Activated CD8-positive, alpha-beta T cell treated with anti-CD3 and anti-CD28 coated beads for 36 hours (primary cell): ENCODE measurements at regions not wholly inside any gene's neighbourhood (a gene's known extent, or its start where the extent isn't known, plus 50 kb on each side); places are given as distances from the start of the nearest gene placed in this dataset.

ENCODE experiments used
- ATAC-seq: fragments of 200-7000 bp; cut with Tn5 transposase; one replicate; pipeline ENCODE4 v1.10.0; 2021; ENCODE audit warnings: mild to moderate bottlenecking, moderate library complexity
- CTCF ChIA-PET: fragments of 350-600 bp; sonication (Branson Sonifier 250); formaldehyde crosslinking; loops from one replicate; lab custom pipeline; 2021; ENCODE audit warnings: antibody characterized with exemption; lab: Charles Lee
- POLR2A ChIA-PET: fragments of 350-600 bp; sonication (Branson Sonifier 250); formaldehyde crosslinking; loops from one replicate; lab custom pipeline; 2021; ENCODE audit warnings: antibody characterized with exemption; lab: Charles Lee
- DNase-seq: peaks from one replicate; pipeline ENCODE4 v3.0.0-alpha.2; 2020
- H3K27ac Mint-ChIP-seq: one replicate; pipeline ENCODE4 v1.8.0; 2021; ENCODE audit warnings: mild to moderate bottlenecking, mixed read lengths
- H3K27me3 Mint-ChIP-seq: one replicate; pipeline ENCODE4 v1.8.0; 2021; ENCODE audit warnings: mixed read lengths
- H3K36me3 Mint-ChIP-seq: one replicate; pipeline ENCODE4 v1.8.0; 2021; ENCODE audit warnings: low read depth, mixed read lengths
- H3K4me1 Mint-ChIP-seq: one replicate; pipeline ENCODE4 v1.8.0; 2021; ENCODE audit warnings: low read depth, mixed read lengths
- H3K4me3 Mint-ChIP-seq: one replicate; pipeline ENCODE4 v1.8.0; 2021; ENCODE audit warnings: mild to moderate bottlenecking, moderate library complexity, mixed read lengths
- H3K9me3 Mint-ChIP-seq: one replicate; pipeline ENCODE4 v1.8.0; 2021; ENCODE audit warnings: mixed read lengths
- intact Hi-C: fragments of 100-400 bp; cut with micrococcal nuclease; formaldehyde crosslinking; loops from one replicate; pipeline ENCODE4 v1.10.0; 2022
- TF ChIP-seq, protein P1 (sequence below): fragments of 200-600 bp; IDR thresholded peaks from one replicate; pipeline ENCODE4 v1.8.0; 2022; ENCODE audit warnings: antibody characterized with exemption, mild to moderate bottlenecking

DNA sequence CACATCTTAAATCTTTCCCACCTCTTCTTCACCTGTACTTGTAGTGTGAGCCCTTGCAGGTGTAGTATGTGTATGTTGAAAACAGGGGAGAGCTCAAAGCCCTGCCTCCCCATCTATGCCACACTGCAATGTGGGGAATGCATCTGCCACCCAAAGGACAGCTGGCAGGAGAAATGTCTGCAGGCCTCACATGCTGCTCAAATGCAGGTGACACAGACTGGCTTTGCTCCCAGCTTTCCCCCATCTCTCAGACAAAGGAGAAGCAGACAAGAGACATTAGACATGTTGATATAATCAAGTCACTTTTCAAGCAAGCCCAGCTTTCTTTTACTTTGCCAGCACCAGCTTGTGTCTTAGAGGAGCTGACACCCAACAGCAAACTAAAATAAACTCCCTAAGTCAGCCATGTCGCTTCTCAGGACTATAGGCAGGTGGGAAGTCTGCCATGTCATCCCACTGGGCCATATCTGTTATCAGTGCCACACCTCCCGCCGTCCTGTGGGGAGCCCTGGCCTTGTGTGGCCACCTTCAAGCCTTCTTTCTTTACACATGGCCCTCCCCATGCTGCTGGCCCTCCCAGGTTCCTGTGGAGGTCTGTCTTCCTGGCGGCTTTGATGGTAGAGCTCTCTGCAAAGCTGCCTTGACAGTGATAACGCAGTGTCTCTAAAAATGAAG is 102.1 kb downstream of the CXCL12 start:
- no peak for DNase-seq
- Mint-ChIP-seq H3K4me3 (no peak overlapping the region), H3K9me3 (no peaks in the 10 kb centered on the region), H3K36me3 (no peaks in the 10 kb centered on the region), H3K27ac (no peak overlapping the region), H3K4me1 (no peaks in the 10 kb centered on the region), H3K27me3 (peaks cover 10% of the 10 kb centered on the region)
- intact Hi-C loops = no loop called here
- POLR2A ChIA-PET = no interaction called here
- ATAC-seq = no peak
- CTCF ChIA-PET = no interaction called here
- TF ChIP-seq, protein P1, sequence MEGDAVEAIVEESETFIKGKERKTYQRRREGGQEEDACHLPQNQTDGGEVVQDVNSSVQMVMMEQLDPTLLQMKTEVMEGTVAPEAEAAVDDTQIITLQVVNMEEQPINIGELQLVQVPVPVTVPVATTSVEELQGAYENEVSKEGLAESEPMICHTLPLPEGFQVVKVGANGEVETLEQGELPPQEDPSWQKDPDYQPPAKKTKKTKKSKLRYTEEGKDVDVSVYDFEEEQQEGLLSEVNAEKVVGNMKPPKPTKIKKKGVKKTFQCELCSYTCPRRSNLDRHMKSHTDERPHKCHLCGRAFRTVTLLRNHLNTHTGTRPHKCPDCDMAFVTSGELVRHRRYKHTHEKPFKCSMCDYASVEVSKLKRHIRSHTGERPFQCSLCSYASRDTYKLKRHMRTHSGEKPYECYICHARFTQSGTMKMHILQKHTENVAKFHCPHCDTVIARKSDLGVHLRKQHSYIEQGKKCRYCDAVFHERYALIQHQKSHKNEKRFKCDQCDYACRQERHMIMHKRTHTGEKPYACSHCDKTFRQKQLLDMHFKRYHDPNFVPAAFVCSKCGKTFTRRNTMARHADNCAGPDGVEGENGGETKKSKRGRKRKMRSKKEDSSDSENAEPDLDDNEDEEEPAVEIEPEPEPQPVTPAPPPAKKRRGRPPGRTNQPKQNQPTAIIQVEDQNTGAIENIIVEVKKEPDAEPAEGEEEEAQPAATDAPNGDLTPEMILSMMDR = no peak

DNA sequence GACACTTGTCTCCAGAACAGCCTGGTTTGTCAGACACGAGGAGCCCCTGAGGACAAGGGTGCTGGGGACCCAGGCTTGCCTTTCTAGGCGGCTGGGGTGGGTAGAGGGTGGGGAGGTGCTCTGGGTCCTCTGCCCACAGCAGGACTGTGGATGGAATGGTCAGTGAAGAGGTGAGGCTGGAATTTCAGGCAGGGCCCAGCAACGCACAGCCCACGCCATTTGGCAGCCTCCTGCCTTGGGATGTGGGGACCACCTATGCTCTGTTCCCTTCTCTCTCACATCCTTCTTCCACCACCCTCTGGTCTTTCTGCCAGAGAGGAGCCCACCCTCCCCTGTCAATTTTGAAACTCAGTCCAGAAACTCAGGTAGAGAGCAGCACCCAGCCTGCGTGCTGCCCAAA is 103.2 kb downstream of the CXCL12 start:
- CTCF ChIA-PET = no interaction called here
- ATAC-seq (no peak), DNase-seq (no peak)
- Mint-ChIP-seq H3K27ac (no peak overlapping the region), H3K4me1 (no peaks in the 10 kb centered on the region), H3K4me3 (no peak overlapping the region), H3K27me3 (peaks cover 6% of the 10 kb centered on the region), H3K36me3 (no peaks in the 10 kb centered on the region), H3K9me3 (no peaks in the 10 kb centered on the region)
- TF ChIP-seq, protein P1 = no peak
- POLR2A ChIA-PET = no interaction called here
- intact Hi-C loops = no loop called here

DNA sequence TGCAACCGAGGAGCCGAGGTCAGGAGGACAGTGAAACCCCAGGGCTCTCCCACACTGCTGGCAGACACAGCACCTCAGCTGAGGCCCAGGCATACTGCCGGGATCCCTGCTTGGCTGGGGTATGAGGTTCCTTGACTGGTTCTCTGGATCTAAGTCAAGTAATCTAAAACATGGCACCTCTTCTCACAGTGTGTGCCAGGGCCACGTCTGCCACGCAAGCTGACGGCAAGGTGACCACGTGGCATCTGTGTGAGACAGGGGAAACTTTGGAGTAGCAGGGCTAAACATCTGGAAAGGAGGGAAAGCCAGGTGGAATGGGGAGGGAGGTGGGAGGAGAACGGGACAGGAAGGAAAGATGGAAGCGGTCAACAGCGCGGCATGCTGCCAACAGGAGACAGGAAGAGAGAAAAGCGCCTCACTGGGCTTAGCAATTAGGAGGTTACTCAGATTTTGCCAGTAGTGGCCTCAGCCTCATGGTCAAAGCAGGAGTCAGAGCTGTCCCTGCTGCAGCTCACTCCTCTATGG is 103.7 kb downstream of the CXCL12 start:
- H3K9me3 Mint-ChIP-seq = no peaks in the 10 kb centered on the region
- no peaks in the 10 kb centered on the region for H3K36me3 Mint-ChIP-seq
- POLR2A ChIA-PET = no interaction called here
- no peaks in the 10 kb centered on the region for H3K4me1 Mint-ChIP-seq
- intact Hi-C loops = no loop called here
- DNase-seq (no peak), ATAC-seq (no peak)
- no peak overlapping the region for H3K4me3 Mint-ChIP-seq
- peaks cover 6% of the 10 kb centered on the region for H3K27me3 Mint-ChIP-seq
- CTCF ChIA-PET = no interaction called here
- H3K27ac Mint-ChIP-seq = no peak overlapping the region
- TF ChIP-seq, protein P1 = no peak

DNA sequence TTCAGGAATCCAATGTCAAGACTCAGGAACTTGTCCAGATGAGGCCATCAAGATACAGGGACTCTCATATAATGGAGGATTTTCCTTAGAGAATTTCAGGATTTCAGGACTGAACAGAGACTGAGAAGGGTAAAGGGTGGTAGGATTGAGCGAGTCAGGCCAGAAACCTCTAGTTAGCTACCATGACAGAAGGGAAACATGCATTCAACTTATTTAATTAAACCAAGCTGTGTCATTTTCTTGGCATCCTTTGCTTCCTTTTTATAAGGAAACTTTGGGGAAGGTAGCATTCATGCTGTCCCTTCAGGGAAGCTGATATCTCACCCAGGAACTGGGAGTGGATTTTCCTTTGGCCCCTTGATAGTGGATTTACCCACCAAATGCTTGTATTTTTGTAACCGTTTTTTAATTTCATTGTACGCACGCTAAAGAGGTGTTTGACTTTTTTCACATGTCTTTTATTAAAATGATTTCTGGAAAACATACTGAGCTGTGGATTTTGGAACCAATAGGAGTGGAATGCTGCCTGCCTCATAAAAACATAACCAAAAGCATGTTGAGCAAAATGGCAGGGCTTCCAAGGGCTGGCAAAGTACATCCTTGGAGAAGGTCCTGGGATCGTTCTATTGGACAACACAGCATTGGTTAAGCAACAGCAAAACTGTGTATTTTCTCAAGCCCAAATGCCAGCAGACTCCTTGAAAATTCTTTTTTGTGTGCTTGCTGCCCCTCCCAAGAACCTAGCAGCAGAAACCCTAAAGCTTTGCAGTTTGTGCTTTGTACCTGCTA is 104.5 kb downstream of the CXCL12 start:
- ATAC-seq (no peak), DNase-seq (no peak)
- Mint-ChIP-seq H3K9me3 (peaks cover 2% of the 10 kb centered on the region), H3K36me3 (no peaks in the 10 kb centered on the region), H3K4me3 (no peak overlapping the region), H3K4me1 (no peaks in the 10 kb centered on the region), H3K27me3 (peaks cover 6% of the 10 kb centered on the region), H3K27ac (no peak overlapping the region)
- ChIA-PET POLR2A (no interaction called here), CTCF (no interaction called here)
- TF ChIP-seq, protein P1 = no peak
- intact Hi-C loops = no loop called here
